Neuronal stem cell (in vitro differentiated cells): ENCODE measurements at regions not wholly inside any gene's neighbourhood (a gene's known extent, or its start where the extent isn't known, plus 50 kb on each side); places are given as distances from the start of the nearest gene placed in this dataset.

Source experiments
- DNase-seq: peaks from one replicate; pipeline ENCODE4 v3.0.0-alpha.2; 2013; ENCODE audit warnings: low spot score
- H2AFZ ChIP-seq: one replicate; pipeline ENCODE4 v1.6.1; 2013; ENCODE audit warnings: mild to moderate bottlenecking, low read length, inconsistent platforms
- H2AK5ac ChIP-seq: 2 replicates; pipeline ENCODE4 v1.6.1; 2013; ENCODE audit warnings: low read depth, mild to moderate bottlenecking, inconsistent platforms, low read length, moderate library complexity, mixed read lengths
- H2BK120ac ChIP-seq: 2 replicates; pipeline ENCODE4 v1.6.1; 2013; ENCODE audit warnings: low read depth, mild to moderate bottlenecking, inconsistent platforms, low read length, moderate library complexity, mixed read lengths
- H2BK12ac ChIP-seq: one replicate; pipeline ENCODE4 v1.6.1; 2013; ENCODE audit warnings: low read length, inconsistent platforms
- H2BK15ac ChIP-seq: 2 replicates; pipeline ENCODE4 v1.6.1; 2013; ENCODE audit warnings: mild to moderate bottlenecking, low read length, inconsistent platforms, mixed read lengths
- H2BK5ac ChIP-seq: one replicate; pipeline ENCODE4 v1.6.1; 2013; ENCODE audit warnings: inconsistent platforms, mild to moderate bottlenecking, low read length, moderate library complexity
- H3K14ac ChIP-seq: one replicate; pipeline ENCODE4 v1.6.1; 2013; ENCODE audit warnings: low read length, inconsistent platforms
- H3K18ac ChIP-seq: 2 replicates; pipeline ENCODE4 v1.6.1; 2013; ENCODE audit warnings: low read length, inconsistent platforms
- H3K23ac ChIP-seq: 2 replicates; pipeline ENCODE4 v1.6.1; 2013; ENCODE audit warnings: low read depth, mild to moderate bottlenecking, mixed read lengths, low read length, inconsistent platforms; ENCODE audit not compliant: poor library complexity
- H3K27ac ChIP-seq: replicated peaks from 3 replicates; pipeline ENCODE4 v1.5.1; 2013; ENCODE audit warnings: low read length, inconsistent platforms
- H3K27me3 ChIP-seq, 3 experiments: 2 replicates each; pipeline ENCODE4 v1.6.1; 2013; ENCODE audit warnings: low read length in 3 of 3, mild to moderate bottlenecking in 2 of 3, inconsistent platforms in 1 of 3, low read depth in 1 of 3, mixed read lengths in 1 of 3, moderate library complexity in 1 of 3; ENCODE audit not compliant: control insufficient read depth in 3 of 3, insufficient read depth in 3 of 3
- H3K36me3 ChIP-seq, 2 donors: replicated peaks in 1 of 2; 2 replicates each; pipeline ENCODE4 v1.6.1; 2013; ENCODE audit warnings: low read length in 2 of 2; ENCODE audit not compliant: control insufficient read depth in 2 of 2, insufficient read depth in 2 of 2
- H3K4ac ChIP-seq: 2 replicates; pipeline ENCODE4 v1.6.1; 2013; ENCODE audit warnings: inconsistent platforms, mild to moderate bottlenecking, low read length, moderate library complexity
- H3K4me1 ChIP-seq, 2 donors: 1 replicate in 1 of 2; 2 replicates in 1 of 2; pipeline ENCODE4 v1.6.1; 2013; ENCODE audit warnings: low read length in 2 of 2, low read depth in 1 of 2; ENCODE audit not compliant: control insufficient read depth in 2 of 2, insufficient read depth in 1 of 2
- H3K4me2 ChIP-seq: one replicate; pipeline ENCODE4 v1.6.1; 2013; ENCODE audit warnings: mild to moderate bottlenecking, low read length, inconsistent platforms; ENCODE audit not compliant: insufficient read depth, poor library complexity, severe bottlenecking
- H3K4me3 ChIP-seq, 2 donors: 2 replicates each; pipeline ENCODE4 v1.5.1; 2013; ENCODE audit warnings: low read length in 2 of 2, mild to moderate bottlenecking in 2 of 2, inconsistent platforms in 1 of 2, moderate library complexity in 1 of 2
- H3K79me1 ChIP-seq: one replicate; pipeline ENCODE4 v1.6.1; 2013; ENCODE audit warnings: low read depth, mild to moderate bottlenecking, inconsistent platforms, low read length, moderate library complexity
- H3K9ac ChIP-seq: one replicate; pipeline ENCODE4 v1.6.1; 2013; ENCODE audit warnings: mild to moderate bottlenecking, low read depth, low read length, inconsistent platforms; ENCODE audit not compliant: poor library complexity
- H3K9me3 ChIP-seq, 2 donors: replicated peaks in 1 of 2; 2 replicates each; pipeline versions ENCODE3 to v1.6.1; 2013; ENCODE audit warnings: low read length in 2 of 2, mild to moderate bottlenecking in 2 of 2, inconsistent platforms in 1 of 2, low read depth in 1 of 2, mixed read lengths in 1 of 2, moderate library complexity in 1 of 2; ENCODE audit not compliant: control insufficient read depth in 2 of 2, insufficient read depth in 1 of 2
- H4K8ac ChIP-seq: one replicate; pipeline ENCODE4 v1.6.1; 2013; ENCODE audit warnings: low read depth, mild to moderate bottlenecking, inconsistent platforms, low read length, moderate library complexity
- H4K91ac ChIP-seq: one replicate; pipeline ENCODE4 v1.6.1; 2013; ENCODE audit warnings: low read length, low read depth, mild to moderate bottlenecking, inconsistent platforms; ENCODE audit not compliant: poor library complexity
- WGBS, 2 donors: extraction: QIAGEN DNeasy Blood & Tissue Kit; methylation state at CpG; one replicate each; pipeline ENCODE4 v1.1.7; 2013; ENCODE audit warnings: missing lambda C conversion rate in 2 of 2, mixed read lengths in 1 of 2; ENCODE audit not compliant: insufficient read length in 2 of 2, insufficient replicate concordance in 1 of 2; ENCODE audit errors: extremely low coverage in 2 of 2; 5-methylcytosine and 5-hydroxymethylcytosine counted together

GRCh38 chr3:135618123-135618522, 347.4 kb upstream of the PPP2R3A start:
- no peak for DNase-seq
- H4K8ac ChIP-seq, result no peak overlapping the region
- no peaks in the 10 kb centered on the region for H3K79me1 ChIP-seq
- no peak overlapping the region for H2BK12ac ChIP-seq
- no peak overlapping the region for H3K27ac ChIP-seq
- H3K18ac ChIP-seq, result no peak overlapping the region
- no peaks in the 10 kb centered on the region for H3K4me1 ChIP-seq
- no peaks in the 10 kb centered on the region for H3K27me3 ChIP-seq
- no peak overlapping the region for H2BK5ac ChIP-seq
- H2BK120ac ChIP-seq, result no peak overlapping the region
- H3K4me2 ChIP-seq, result no peak overlapping the region
- no peaks in the 10 kb centered on the region for H3K36me3 ChIP-seq
- H3K9me3 ChIP-seq, result no peaks in the 10 kb centered on the region
- no peak overlapping the region for H3K9ac ChIP-seq
- H2AK5ac ChIP-seq, result no peak overlapping the region
- no peak overlapping the region for H3K14ac ChIP-seq
- no peak overlapping the region for H3K23ac ChIP-seq
- H2BK15ac ChIP-seq, result no peak overlapping the region
- H4K91ac ChIP-seq, result no peak overlapping the region
- H3K4me3 ChIP-seq, result no peak overlapping the region
- H3K4ac ChIP-seq, result no peak overlapping the region
- WGBS, 2 donors, result no CpG with 5 or more reads among the region's 4 CpGs
- H2AFZ ChIP-seq, result no peak overlapping the region

GRCh38 chr3:135621184-135621920, 344.2 kb upstream of the PPP2R3A start:
- no CpG with 5 or more reads among the region's 3 CpGs for WGBS, 2 donors
- no peak overlapping the region for H2BK120ac ChIP-seq
- DNase-seq, result no peak

GRCh38 chr3:135622215-135622614, 343.3 kb upstream of the PPP2R3A start:
- no peak overlapping the region for H3K27ac ChIP-seq
- H3K9me3 ChIP-seq, result no peaks in the 10 kb centered on the region
- no peaks in the 10 kb centered on the region for H3K27me3 ChIP-seq
- H3K36me3 ChIP-seq, result no peaks in the 10 kb centered on the region
- no peak overlapping the region for H2BK5ac ChIP-seq
- no CpG with 5 or more reads among the region's 2 CpGs for WGBS, 2 donors
- H2AFZ ChIP-seq, result no peak overlapping the region
- H4K8ac ChIP-seq, result no peak overlapping the region
- H3K14ac ChIP-seq, result no peak overlapping the region
- H3K4me1 ChIP-seq, result no peaks in the 10 kb centered on the region
- H2AK5ac ChIP-seq, result no peak overlapping the region
- no peak overlapping the region for H2BK120ac ChIP-seq
- no peak overlapping the region for H3K4me3 ChIP-seq
- DNase-seq, result no peak
- no peak overlapping the region for H3K4me2 ChIP-seq
- no peak overlapping the region for H2BK12ac ChIP-seq
- no peak overlapping the region for H3K18ac ChIP-seq
- H3K4ac ChIP-seq, result no peak overlapping the region
- no peaks in the 10 kb centered on the region for H3K79me1 ChIP-seq
- no peak overlapping the region for H3K23ac ChIP-seq
- no peak overlapping the region for H2BK15ac ChIP-seq
- H4K91ac ChIP-seq, result no peak overlapping the region
- H3K9ac ChIP-seq, result no peak overlapping the region

More at GRCh38 chr3:135621184-135621920, 344.2 kb upstream of the PPP2R3A start:
- no peak overlapping the region for H3K4me2 ChIP-seq
- no peak overlapping the region for H3K27ac ChIP-seq
- H3K18ac ChIP-seq, result no peak overlapping the region
- H3K4me1 ChIP-seq, result no peaks in the 10 kb centered on the region
- no peak overlapping the region for H3K23ac ChIP-seq
- no peaks in the 10 kb centered on the region for H3K27me3 ChIP-seq
- H3K4ac ChIP-seq, result no peak overlapping the region
- H2BK12ac ChIP-seq, result no peak overlapping the region
- H3K4me3 ChIP-seq, result no peak overlapping the region
- no peak overlapping the region for H2AFZ ChIP-seq
- no peaks in the 10 kb centered on the region for H3K79me1 ChIP-seq
- H4K8ac ChIP-seq, result no peak overlapping the region
- no peak overlapping the region for H2BK15ac ChIP-seq
- H3K36me3 ChIP-seq, result no peaks in the 10 kb centered on the region
- H2AK5ac ChIP-seq, result no peak overlapping the region
- no peak overlapping the region for H3K9ac ChIP-seq
- no peak overlapping the region for H3K14ac ChIP-seq
- H2BK5ac ChIP-seq, result no peak overlapping the region
- no peak overlapping the region for H4K91ac ChIP-seq
- H3K9me3 ChIP-seq, result no peaks in the 10 kb centered on the region

DNA sequence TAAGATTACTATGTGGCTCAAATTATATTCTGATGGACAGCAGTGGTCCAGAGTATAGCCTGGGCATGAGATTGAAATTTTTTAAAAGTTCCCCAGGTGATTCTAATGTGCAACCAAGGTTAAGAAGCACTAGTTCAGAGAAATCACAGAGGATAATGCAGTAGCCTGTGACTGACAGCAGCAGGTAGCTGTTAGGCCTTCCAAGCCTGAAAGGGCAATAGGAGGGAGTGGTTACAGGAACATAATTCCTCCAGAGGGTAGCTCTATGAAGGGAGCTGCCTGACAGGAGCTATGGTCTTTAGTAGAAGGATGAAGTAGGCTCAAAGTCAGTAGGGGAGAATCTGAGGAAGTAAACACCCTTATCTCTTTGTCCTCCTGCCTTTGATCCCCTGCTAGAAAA, 342.9 kb upstream of the PPP2R3A start:
- H3K14ac ChIP-seq, result no peak overlapping the region
- no peak overlapping the region for H2BK12ac ChIP-seq
- H3K27me3 ChIP-seq, result no peaks in the 10 kb centered on the region
- no peak overlapping the region for H3K18ac ChIP-seq
- no peaks in the 10 kb centered on the region for H3K9me3 ChIP-seq
- no peak overlapping the region for H2BK120ac ChIP-seq
- H3K4ac ChIP-seq, result no peak overlapping the region
- no peak overlapping the region for H3K23ac ChIP-seq
- H4K91ac ChIP-seq, result no peak overlapping the region
- no peak overlapping the region for H3K4me2 ChIP-seq
- H3K9ac ChIP-seq, result no peak overlapping the region
- H2AFZ ChIP-seq, result no peak overlapping the region
- no peak overlapping the region for H2BK5ac ChIP-seq
- DNase-seq, result no peak
- H3K27ac ChIP-seq, result no peak overlapping the region
- no peak overlapping the region for H3K4me3 ChIP-seq
- H4K8ac ChIP-seq, result no peak overlapping the region
- H3K4me1 ChIP-seq, result no peaks in the 10 kb centered on the region
- no peaks in the 10 kb centered on the region for H3K79me1 ChIP-seq
- no peaks in the 10 kb centered on the region for H3K36me3 ChIP-seq
- H2AK5ac ChIP-seq, result no peak overlapping the region
- no peak overlapping the region for H2BK15ac ChIP-seq
